GM23248 (cell line): ENCODE measurements at regions not wholly inside any gene's neighbourhood (a gene's known extent, or its start where the extent isn't known, plus 50 kb on each side); places are given as distances from the start of the nearest gene placed in this dataset.

ENCODE experiments used
- DNase-seq: peaks from one replicate; pipeline ENCODE4 v3.0.0-alpha.2; 2015
- H2AFZ ChIP-seq: fragments of 200-600 bp; sonication (generic); 2 replicates; pipeline ENCODE4 v1.6.1; 2016; ENCODE audit warnings: antibody characterized with exemption
- H3F3A ChIP-seq: fragments of 200-600 bp; sonication (generic); 2 replicates; pipeline ENCODE4 v1.6.1; 2016; ENCODE audit warnings: mild to moderate bottlenecking, antibody characterized with exemption, mixed run types; ENCODE audit not compliant: insufficient read depth
- H3K27ac ChIP-seq: fragments of 200-600 bp; sonication (generic); 2 replicates; pipeline ENCODE4 v1.5.1; 2016; ENCODE audit warnings: mild to moderate bottlenecking
- H3K27me3 ChIP-seq: fragments of 200-600 bp; sonication (generic); replicated peaks from 2 replicates; pipeline ENCODE4 v1.6.1; 2016; ENCODE audit warnings: mild to moderate bottlenecking; ENCODE audit not compliant: insufficient read depth
- H3K36me3 ChIP-seq: fragments of 200-600 bp; sonication (generic); 2 replicates; pipeline ENCODE4 v1.6.1; 2016; ENCODE audit warnings: low read depth, mild to moderate bottlenecking
- H3K4me1 ChIP-seq: fragments of 200-600 bp; sonication (generic); 2 replicates; pipeline ENCODE4 v1.6.1; 2016; ENCODE audit warnings: mild to moderate bottlenecking; ENCODE audit not compliant: insufficient read depth
- H3K4me2 ChIP-seq: fragments of 200-600 bp; sonication (generic); one replicate; pipeline ENCODE4 v1.6.1; 2016; ENCODE audit warnings: mild to moderate bottlenecking; ENCODE audit not compliant: unreplicated experiment
- H3K4me3 ChIP-seq: fragments of 200-600 bp; sonication (generic); 2 replicates; pipeline ENCODE4 v1.5.1; 2016; ENCODE audit warnings: mild to moderate bottlenecking
- H3K79me2 ChIP-seq: fragments of 200-600 bp; sonication (generic); 2 replicates; pipeline ENCODE4 v1.6.1; 2016; ENCODE audit warnings: mild to moderate bottlenecking; ENCODE audit not compliant: insufficient read depth
- H3K9ac ChIP-seq: fragments of 200-600 bp; sonication (generic); 2 replicates; pipeline ENCODE4 v1.6.1; 2016; ENCODE audit warnings: mild to moderate bottlenecking
- H3K9me2 ChIP-seq: fragments of 200-600 bp; sonication (generic); 2 replicates; pipeline ENCODE4 v1.6.1; 2016; ENCODE audit warnings: mixed run types, mild to moderate bottlenecking, moderate library complexity; ENCODE audit not compliant: insufficient read depth
- H3K9me3 ChIP-seq: fragments of 200-600 bp; sonication (generic); one replicate; pipeline ENCODE4 v1.6.1; 2017; ENCODE audit warnings: low read depth
- H4K20me1 ChIP-seq: fragments of 200-600 bp; sonication (generic); 2 replicates; pipeline ENCODE4 v1.6.0; 2016; ENCODE audit not compliant: insufficient read depth
- EZH2 ChIP-seq: fragments of 200-600 bp; sonication (generic); IDR thresholded peaks from 2 replicates; pipeline ENCODE4 v1.6.1; 2018; ENCODE audit warnings: antibody characterized with exemption, mild to moderate bottlenecking; ENCODE audit not compliant: insufficient read depth, poor library complexity, severe bottlenecking
- EZH2phosphoT487 ChIP-seq: fragments of 200-600 bp; sonication (generic); IDR thresholded peaks from 2 replicates; pipeline ENCODE4 v1.6.1; 2018; ENCODE audit warnings: antibody characterized with exemption, moderate library complexity, mild to moderate bottlenecking, low read depth; ENCODE audit not compliant: insufficient read depth
- WGBS, 2 experiments: methylation state at CpG; one replicate each; pipeline ENCODE4 v1.1.6; 2015 to 2017; ENCODE audit warnings: low lambda C conversion rate in 2 of 2, low coverage in 1 of 2; ENCODE audit errors: missing lambda C conversion rate in 2 of 2; 5-methylcytosine and 5-hydroxymethylcytosine counted together
- in situ Hi-C: fragments of 300-500 bp; cut with MboI; formaldehyde crosslinking; loops from 2 replicates; pipeline ENCODE4 v1.15.0; 2020

- no peaks in the 10 kb centered on the region for H3K9me3 ChIP-seq
- H3K9ac ChIP-seq: no peak overlapping the region
- no peaks in the 10 kb centered on the region for H3K36me3 ChIP-seq
- no peaks in the 10 kb centered on the region for H3K4me1 ChIP-seq
- no peaks in the 10 kb centered on the region for H3K79me2 ChIP-seq
- H3F3A ChIP-seq: no peaks in the 10 kb centered on the region
- no peaks in the 10 kb centered on the region for H3K27me3 ChIP-seq
- no peak overlapping the region for H3K4me3 ChIP-seq
- in situ Hi-C loops: no loop called here
- no peak overlapping the region for H3K27ac ChIP-seq
- no peak overlapping the region for H2AFZ ChIP-seq
- no peaks in the 10 kb centered on the region for H3K9me2 ChIP-seq
- H3K4me2 ChIP-seq: no peak overlapping the region
- no peaks in the 10 kb centered on the region for H4K20me1 ChIP-seq
- DNase-seq: no peak
- no peak for TF ChIP-seq EZH2
- TF ChIP-seq EZH2phosphoT487: no peak
Measured at GRCh38 chr18:73724958-73725357, 422.7 kb downstream of the FBXO15 start.

GRCh38 chr18:73719611-73720010 is 428.0 kb downstream of the FBXO15 start:
- 73 to 79% methylated on average over 2 of the region's 2 CpGs for WGBS, 2 experiments
- no peaks in the 10 kb centered on the region for H3K79me2 ChIP-seq
- H3K27me3 ChIP-seq: no peaks in the 10 kb centered on the region
- H3K36me3 ChIP-seq: no peaks in the 10 kb centered on the region
- H2AFZ ChIP-seq: no peak overlapping the region
- no peak overlapping the region for H3K4me3 ChIP-seq
- in situ Hi-C loops: no loop called here
- TF ChIP-seq EZH2phosphoT487 (no peak), EZH2 (no peak)
- no peak overlapping the region for H3K9ac ChIP-seq
- DNase-seq: no peak
- 0 out of 2 replicates have a peak, but pooled peaks cover 4% of the 10 kb centered on the region for H3F3A ChIP-seq
- H3K4me1 ChIP-seq: peaks cover 7% of the 10 kb centered on the region; the same call in 1 of the 2 replicates
- no peaks in the 10 kb centered on the region for H4K20me1 ChIP-seq
- H3K27ac ChIP-seq: no peak overlapping the region
- H3K9me2 ChIP-seq: no peaks in the 10 kb centered on the region
- H3K9me3 ChIP-seq: no peaks in the 10 kb centered on the region
- no peak overlapping the region for H3K4me2 ChIP-seq

- DNase-seq: peak; percentile 42
- no peak overlapping the region for H3K9ac ChIP-seq
- peak overlapping the region; percentile 16 for H3K4me2 ChIP-seq
- H3K4me3 ChIP-seq: no peak overlapping the region
- H3K79me2 ChIP-seq: no peaks in the 10 kb centered on the region
- H3K9me2 ChIP-seq: no peaks in the 10 kb centered on the region
- no peaks in the 10 kb centered on the region for H4K20me1 ChIP-seq
- no peak overlapping the region for H2AFZ ChIP-seq
- in situ Hi-C loops: no loop called here
- TF ChIP-seq EZH2phosphoT487 (no peak), EZH2 (no peak)
- WGBS, 2 experiments: 63 to 67% methylated on average over 1 of the region's 1 CpG
- H3K36me3 ChIP-seq: no peaks in the 10 kb centered on the region
- no peak overlapping the region for H3K27ac ChIP-seq
- H3F3A ChIP-seq: 0 out of 2 replicates have a peak, but pooled peaks cover 4% of the 10 kb centered on the region
- no peaks in the 10 kb centered on the region for H3K9me3 ChIP-seq
- no peaks in the 10 kb centered on the region for H3K27me3 ChIP-seq
- peaks cover 7% of the 10 kb centered on the region; the same call in 1 of the 2 replicates for H3K4me1 ChIP-seq
Measured at GRCh38 chr18:73717570-73717969, 430.1 kb downstream of the FBXO15 start.

- Histone ChIP-seq H3K4me2 (no peak overlapping the region), H3K4me3 (no peak overlapping the region), H3K79me2 (no peaks in the 10 kb centered on the region), H3K4me1 (peaks cover 7% of the 10 kb centered on the region; the same call in 1 of the 2 replicates), H3K27me3 (no peaks in the 10 kb centered on the region), H3K9me2 (no peaks in the 10 kb centered on the region), H3K36me3 (no peaks in the 10 kb centered on the region), H2AFZ (no peak overlapping the region), H4K20me1 (no peaks in the 10 kb centered on the region), H3K27ac (no peak overlapping the region), H3K9me3 (no peaks in the 10 kb centered on the region), H3F3A (0 out of 2 replicates have a peak, but pooled peaks cover 4% of the 10 kb centered on the region), H3K9ac (no peak overlapping the region)
- DNase-seq: no peak
- WGBS, 2 experiments: 70 to 85% methylated on average over 20 of the region's 20 CpGs
- in situ Hi-C loops: no loop called here
- TF ChIP-seq EZH2phosphoT487 (no peak), EZH2 (no peak)
Measured at GRCh38 chr18:73715210-73715670, 432.4 kb downstream of the FBXO15 start.

GRCh38 chr18:73714466-73714865 is 433.2 kb downstream of the FBXO15 start:
- Histone ChIP-seq H3K4me1 (peaks cover 7% of the 10 kb centered on the region; the same call in 1 of the 2 replicates), H3K9me2 (no peaks in the 10 kb centered on the region), H3K4me3 (no peak overlapping the region), H3K9me3 (no peaks in the 10 kb centered on the region), H3K27ac (no peak overlapping the region), H3K27me3 (no peaks in the 10 kb centered on the region), H2AFZ (no peak overlapping the region), H3K36me3 (no peaks in the 10 kb centered on the region), H3K79me2 (no peaks in the 10 kb centered on the region), H3K9ac (no peak overlapping the region), H3F3A (0 out of 2 replicates have a peak, but pooled peaks cover 4% of the 10 kb centered on the region), H3K4me2 (no peak overlapping the region), H4K20me1 (no peaks in the 10 kb centered on the region)
- 48 to 51% methylated on average over 6 of the region's 6 CpGs for WGBS, 2 experiments
- DNase-seq: no peak
- TF ChIP-seq EZH2phosphoT487 (no peak), EZH2 (no peak)
- in situ Hi-C loops: no loop called here
